Lung (tissue), 11 donors: ENCODE measurements at regions not wholly inside any gene's neighbourhood (a gene's known extent, or its start where the extent isn't known, plus 50 kb on each side); places are given as distances from the start of the nearest gene placed in this dataset.

Source experiments
- ATAC-seq: fragments of 200-7000 bp; cut with Tn5 transposase; one replicate; pipeline ENCODE4 v1.9.1; 2020; ENCODE audit warnings: moderate number of reproducible peaks; ENCODE audit not compliant: insufficient read depth, low FRiP score
- DNase-seq, 3 donors: peaks; one replicate each; pipeline ENCODE4 v3.0.0-alpha.2; 2013 to 2017
- H3K27ac ChIP-seq, 2 donors: one replicate each; pipeline ENCODE4 v1.5.1; 2013; ENCODE audit warnings: mild to moderate bottlenecking in 2 of 2, moderate library complexity in 2 of 2, control low read depth in 1 of 2, inconsistent platforms in 1 of 2, low read depth in 1 of 2, low read length in 1 of 2
- H3K27me3 ChIP-seq, 3 donors: one replicate each; pipeline ENCODE4 v1.5.1; 2013; ENCODE audit warnings: low read length in 2 of 3; ENCODE audit not compliant: control insufficient read depth in 3 of 3, insufficient read depth in 3 of 3
- H3K36me3 ChIP-seq, 4 donors: one replicate each; pipeline ENCODE4 v1.5.1; 2013; ENCODE audit warnings: low read length in 4 of 4, mild to moderate bottlenecking in 1 of 4, moderate library complexity in 1 of 4; ENCODE audit not compliant: control insufficient read depth in 4 of 4, insufficient read depth in 4 of 4
- H3K4me1 ChIP-seq, 5 donors: one replicate each; pipeline ENCODE4 v1.5.1; 2013; ENCODE audit warnings: low read length in 5 of 5, mild to moderate bottlenecking in 2 of 5, moderate library complexity in 1 of 5; ENCODE audit not compliant: control insufficient read depth in 5 of 5, insufficient read depth in 5 of 5
- H3K4me3 ChIP-seq: one replicate; pipeline ENCODE4 v1.5.1; 2013; ENCODE audit warnings: mild to moderate bottlenecking, control low read depth, moderate library complexity
- H3K9ac ChIP-seq, 2 donors: one replicate each; pipeline ENCODE4 v1.5.1; 2013; ENCODE audit warnings: low read length in 2 of 2, control low read depth in 1 of 2; ENCODE audit not compliant: insufficient read depth in 1 of 2
- H3K9me3 ChIP-seq, 4 donors: one replicate each; pipeline ENCODE4 v1.5.1; 2013; ENCODE audit warnings: low read length in 3 of 4, mild to moderate bottlenecking in 1 of 4, moderate library complexity in 1 of 4; ENCODE audit not compliant: control insufficient read depth in 4 of 4, insufficient read depth in 3 of 4
- CTCF ChIP-seq: IDR thresholded peaks from 2 replicates; pipeline ENCODE4 v1.5.1; 2012; ENCODE audit warnings: mild to moderate bottlenecking; ENCODE audit errors: control extremely low read depth, extremely low read depth
- WGBS, 2 donors: extraction: QIAGEN DNeasy Blood & Tissue Kit; methylation state at CpG; one replicate each; pipeline ENCODE4 v1.1.7; 2013; 5-methylcytosine and 5-hydroxymethylcytosine counted together
- donor health status: control.
- donor health status: control.
- donor health status: Bipolar disorder and iron deficiency.
- donor health status: healthy.
- donor health status: DM: yes; HTN: yes; CAD: no.

GRCh38 chr9:113817171-113817570 is 58.9 kb upstream of the ZNF618 start:
- ATAC-seq = no peak
- Histone ChIP-seq H3K27ac (no peak overlapping the region), H3K27me3 (peaks cover 0 to 4% (median 2%) of the 10 kb centered on the region in 3 donors), H3K9me3 (no peaks in the 10 kb centered on the region), H3K4me1 (no peaks in the 10 kb centered on the region), H3K9ac (no peak overlapping the region), H3K36me3 (no peaks in the 10 kb centered on the region), H3K4me3 (no peak overlapping the region)
- TF ChIP-seq CTCF = no peak
- no peak for DNase-seq

GRCh38 chr9:113818391-113818790 is 57.7 kb upstream of the ZNF618 start:
- DNase-seq (no peak), ATAC-seq (no peak)
- Histone ChIP-seq H3K9ac (no peak overlapping the region), H3K36me3 (no peaks in the 10 kb centered on the region), H3K27me3 (peaks cover 0 to 4% (median 2%) of the 10 kb centered on the region in 3 donors), H3K9me3 (no peaks in the 10 kb centered on the region), H3K4me3 (no peak overlapping the region), H3K4me1 (no peaks in the 10 kb centered on the region), H3K27ac (no peak overlapping the region)
- 84 to 86% methylated on average over 1 of the region's 1 CpG for WGBS, 2 donors
- TF ChIP-seq CTCF = no peak

GRCh38 chr9:113822315-113822714 is 53.8 kb upstream of the ZNF618 start:
- peaks cover 0 to 3% (median 1%) of the 10 kb centered on the region in 4 donors for H3K9me3 ChIP-seq
- no peak for DNase-seq
- no peak overlapping the region for H3K27ac ChIP-seq
- H3K4me1 ChIP-seq = no peaks in the 10 kb centered on the region
- ATAC-seq = no peak
- no peak overlapping the region for H3K9ac ChIP-seq
- no peak for TF ChIP-seq CTCF
- no peak overlapping the region for H3K4me3 ChIP-seq
- 91 to 96% methylated on average over 2 of the region's 2 CpGs for WGBS, 2 donors
- H3K27me3 ChIP-seq = peaks cover 0 to 4% (median 2%) of the 10 kb centered on the region in 3 donors
- H3K36me3 ChIP-seq = no peaks in the 10 kb centered on the region

- Histone ChIP-seq H3K4me1 (peaks cover 0 to 3% (median 0%) of the 10 kb centered on the region in 5 donors), H3K9me3 (peaks cover 0 to 3% (median 1%) of the 10 kb centered on the region in 4 donors), H3K4me3 (no peak overlapping the region), H3K36me3 (no peaks in the 10 kb centered on the region), H3K9ac (no peak overlapping the region), H3K27me3 (peaks cover 0 to 4% (median 2%) of the 10 kb centered on the region in 3 donors), H3K27ac (no peak overlapping the region)
- DNase-seq (no peak), ATAC-seq (no peak)
- no peak for TF ChIP-seq CTCF
- 92 to 100% methylated on average over 1 of the region's 1 CpG for WGBS, 2 donors
Observed at GRCh38 chr9:113823421-113823820, 52.7 kb upstream of the ZNF618 start.
